ENCODE measurements at regions not wholly inside any gene's neighbourhood (a gene's known extent, or its start where the extent isn't known, plus 50 kb on each side); places are given as distances from the start of the nearest gene placed in this dataset.
"Not testable (repeated sequence)": the region's sequence is repeated elsewhere in the genome, so short reads cannot be mapped to it uniquely, and the experiment has no call there.

- DNase-seq = peak; percentile 1 to 9
These were observed 134.4 kb downstream of the S1PR1 start for GRCh38 chr1:101371259-101371658.

GRCh38 chr1:101373570-101373969 is 136.8 kb downstream of the S1PR1 start:
- DNase-seq = no peak

- DNase-seq = not testable (repeated sequence)
These were observed 138.6 kb downstream of the S1PR1 start for GRCh38 chr1:101375448-101375847.

DNA sequence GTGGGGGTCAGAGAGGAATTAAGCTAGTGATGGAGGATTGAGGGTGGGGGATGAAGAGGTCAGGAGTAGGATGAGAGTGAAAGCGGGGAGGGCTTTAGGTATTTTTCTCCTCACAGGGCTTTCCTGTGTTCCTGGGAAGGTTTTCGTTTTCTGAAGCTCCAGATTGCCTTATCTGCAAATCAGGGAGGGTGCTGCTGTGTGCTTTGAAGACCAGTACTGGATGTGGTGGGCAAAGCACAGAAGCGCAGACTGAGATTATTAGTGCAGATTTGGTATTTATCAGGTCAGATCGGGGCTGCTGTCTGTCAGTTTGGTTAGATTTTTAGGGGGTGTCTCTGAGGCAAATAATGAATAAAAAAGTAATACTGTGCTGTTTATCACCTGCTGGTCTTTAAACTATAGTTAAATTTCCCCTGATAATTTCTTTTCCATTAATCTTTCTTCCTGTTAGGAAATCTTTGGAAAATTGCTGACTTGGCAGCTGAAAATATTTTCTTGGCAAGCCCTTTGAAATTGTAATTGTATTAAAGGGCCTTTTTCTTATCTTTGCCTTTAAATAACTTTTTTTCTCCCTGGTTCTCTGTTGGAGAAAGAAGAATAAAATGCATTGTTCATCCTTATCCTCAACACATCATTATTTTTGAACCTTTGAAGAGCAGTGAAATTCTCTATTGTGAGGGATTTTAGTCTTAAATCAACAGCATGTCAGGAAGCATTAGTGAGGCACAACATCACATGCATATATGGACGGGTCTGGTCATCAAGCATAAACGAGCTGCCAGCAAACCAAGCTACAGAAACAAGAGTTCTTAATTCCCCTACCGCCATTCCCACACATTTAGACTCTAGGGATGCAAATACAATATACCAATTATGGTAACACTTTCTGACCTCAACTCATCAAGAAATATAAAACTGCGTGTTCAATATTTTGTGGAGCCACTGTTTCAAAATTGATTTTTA is 139.6 kb downstream of the S1PR1 start:
- DNase-seq = no peak

DNA sequence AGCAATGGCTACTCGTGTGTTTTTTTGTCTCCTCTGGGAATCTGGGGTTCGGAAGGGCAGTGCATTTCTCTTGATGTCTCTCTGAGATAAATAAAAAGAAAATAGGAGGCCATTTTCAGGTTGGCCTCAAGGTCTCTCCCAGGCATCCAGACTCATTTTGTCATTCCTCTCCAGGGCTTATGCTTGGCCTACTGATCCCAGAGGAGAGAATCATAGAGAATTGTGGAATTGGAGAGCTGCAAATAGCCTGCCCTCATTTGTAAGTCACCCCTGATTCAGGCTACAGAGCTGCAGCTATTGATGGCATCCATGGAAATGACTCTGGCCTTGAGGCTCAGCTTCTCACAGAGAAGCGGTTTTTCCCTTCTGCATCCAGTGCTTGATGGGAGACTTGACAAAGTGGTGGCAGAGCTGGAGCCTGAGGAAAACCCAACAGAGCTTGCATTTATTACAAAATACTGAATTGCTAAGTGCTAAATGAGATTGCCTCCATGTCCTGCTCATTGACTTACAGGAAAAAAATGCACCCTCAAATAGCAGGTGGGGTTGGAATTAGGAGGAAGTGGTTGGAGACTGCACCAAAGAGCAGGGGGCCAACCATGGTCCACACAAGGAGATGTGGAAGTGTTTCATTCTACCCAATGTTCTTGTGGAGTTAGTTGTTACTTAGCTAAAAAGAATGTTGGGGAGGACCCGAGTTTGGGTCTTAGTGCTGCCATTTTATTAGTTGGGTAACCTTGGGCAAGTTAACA is 140.4 kb downstream of the S1PR1 start:
- no peak for DNase-seq

DNA sequence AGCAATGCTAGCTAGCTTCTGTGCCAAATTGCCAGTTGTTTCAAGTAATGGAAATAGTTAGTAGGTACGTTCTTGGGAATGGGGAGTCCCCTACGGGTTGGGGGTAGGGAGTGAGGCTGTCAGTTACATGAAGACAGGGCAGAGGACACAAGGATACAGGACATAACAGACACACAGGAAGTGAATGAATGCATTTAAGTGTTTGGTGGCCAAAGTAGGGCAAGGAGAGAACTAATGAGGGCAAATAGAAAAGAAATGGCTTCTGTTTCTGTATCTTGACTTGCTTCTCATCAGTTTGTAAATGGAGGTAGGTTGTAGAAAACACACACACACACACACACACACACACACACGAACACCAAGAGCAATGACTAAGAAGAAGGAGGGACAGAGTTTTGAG is 142.2 kb downstream of the S1PR1 start:
- DNase-seq = no peak

- DNase-seq = no peak
These were observed 143.1 kb downstream of the S1PR1 start for GRCh38 chr1:101379950-101380349.

GRCh38 chr1:101382135-101382534 is 145.3 kb downstream of the S1PR1 start:
- no peak for DNase-seq

DNA sequence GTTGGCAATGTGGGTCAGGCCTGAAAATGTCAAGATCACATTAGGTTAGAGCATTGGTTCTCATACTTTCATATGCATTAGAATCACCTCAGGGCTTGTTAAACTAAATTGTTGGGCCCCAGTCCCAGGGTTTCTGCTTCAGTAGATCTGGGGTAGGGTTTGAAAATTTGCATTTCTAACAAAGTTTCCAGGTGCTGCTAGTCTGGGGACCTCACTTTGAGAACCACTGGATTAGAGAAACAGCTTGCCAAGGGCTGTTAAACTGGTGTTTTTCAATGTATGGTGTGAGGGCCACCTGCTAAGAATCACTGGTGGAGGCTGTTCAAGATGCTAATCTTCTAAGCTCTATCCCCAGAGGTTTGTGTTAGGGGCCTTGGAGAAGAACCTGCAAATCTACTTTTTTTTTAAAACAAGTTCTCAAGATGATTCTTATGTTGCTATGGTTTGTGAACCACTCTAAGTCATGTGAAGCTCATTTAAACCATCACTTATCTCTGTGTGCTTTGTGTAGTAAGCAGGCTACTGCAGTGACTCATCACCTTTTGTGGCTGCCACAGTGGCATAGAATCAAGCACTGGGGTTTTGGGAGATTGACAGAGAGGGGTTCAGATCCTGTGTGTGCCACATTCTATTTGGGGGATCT is 152.2 kb downstream of the S1PR1 start:
- DNase-seq = peak in 1 of 2 donors; percentile 2

DNA sequence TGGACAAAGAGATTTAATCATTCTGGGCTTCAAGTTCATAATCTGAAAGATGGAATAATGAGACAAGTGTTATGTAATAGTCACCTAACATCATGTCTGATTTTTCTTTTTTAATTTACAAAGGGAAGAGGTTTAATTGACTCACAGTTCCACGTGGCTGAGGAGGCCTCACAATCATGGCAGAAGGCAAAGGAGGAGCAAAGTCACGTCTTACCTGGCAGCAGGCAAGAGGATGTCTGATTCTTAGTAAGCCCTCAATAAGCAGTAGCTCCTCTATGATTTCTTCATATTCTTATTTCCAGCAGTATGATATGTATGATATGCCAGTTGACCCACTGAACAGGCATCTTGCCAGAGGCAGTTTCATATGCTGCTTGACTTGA is 152.7 kb downstream of the S1PR1 start:
- DNase-seq = no peak

DNA sequence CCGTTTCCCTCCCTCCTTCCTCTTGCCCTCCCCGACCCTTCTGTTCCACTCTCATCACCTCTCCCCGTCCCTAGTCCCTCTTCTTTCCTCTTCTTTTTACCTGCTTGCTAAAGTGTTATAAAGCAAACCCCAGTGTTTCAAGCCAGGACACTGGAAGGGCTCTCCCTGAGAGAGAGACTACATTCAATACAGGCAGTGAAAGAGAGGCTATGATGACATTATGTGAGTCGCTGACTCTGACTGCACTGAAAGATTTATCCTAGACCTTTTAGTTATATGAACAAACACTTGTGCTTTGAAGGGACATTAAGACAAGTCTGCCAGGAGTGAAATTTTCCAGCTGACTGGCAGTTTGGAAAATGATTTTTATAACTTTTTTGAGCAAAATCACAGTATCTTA is 155.7 kb downstream of the S1PR1 start:
- no peak for DNase-seq

DNA sequence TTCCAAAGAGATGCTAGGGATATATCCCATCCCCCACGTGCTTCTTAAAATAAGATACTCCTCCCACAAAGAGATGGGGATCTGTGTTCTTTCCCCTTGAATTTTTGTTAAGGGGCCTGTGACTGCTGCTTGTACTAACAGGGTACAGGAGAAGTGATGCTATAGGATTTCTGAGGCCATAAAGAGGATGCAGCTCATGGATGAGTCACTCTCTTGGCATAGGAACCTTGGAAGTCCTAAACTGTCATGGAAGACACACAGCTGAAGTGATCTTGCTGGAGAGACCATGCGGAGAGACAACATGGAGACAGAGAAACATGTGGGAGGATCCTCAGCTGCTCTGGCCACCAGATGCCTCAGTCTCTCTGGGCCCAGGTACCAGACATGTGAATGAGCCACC is 157.2 kb downstream of the S1PR1 start:
- DNase-seq = no peak

- DNase-seq = no peak
These were observed 162.4 kb downstream of the S1PR1 start for GRCh38 chr1:101399222-101399621.

DNA sequence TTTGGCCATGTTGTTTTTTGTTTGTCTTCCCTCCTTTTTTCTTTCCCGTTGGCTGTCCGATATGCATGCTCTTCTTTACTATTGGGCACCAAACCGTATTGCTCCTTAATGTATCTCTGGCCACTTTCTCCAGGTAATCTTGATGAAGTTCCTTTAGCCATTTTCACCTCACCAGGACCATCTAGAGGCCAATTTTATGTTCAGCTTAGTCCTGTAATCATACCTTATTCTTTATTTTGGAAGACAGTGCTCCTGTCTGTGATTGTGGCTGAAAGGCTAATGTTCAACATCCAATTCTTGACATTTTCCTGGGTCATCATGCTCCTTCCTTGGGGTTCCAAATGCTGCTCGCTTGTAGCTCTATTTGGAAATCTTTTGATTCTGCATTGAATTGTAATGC is 169.5 kb downstream of the S1PR1 start:
- DNase-seq = no peak

- no peak for DNase-seq
These were observed 169.9 kb downstream of the S1PR1 start for GRCh38 chr1:101406681-101407080.

DNA sequence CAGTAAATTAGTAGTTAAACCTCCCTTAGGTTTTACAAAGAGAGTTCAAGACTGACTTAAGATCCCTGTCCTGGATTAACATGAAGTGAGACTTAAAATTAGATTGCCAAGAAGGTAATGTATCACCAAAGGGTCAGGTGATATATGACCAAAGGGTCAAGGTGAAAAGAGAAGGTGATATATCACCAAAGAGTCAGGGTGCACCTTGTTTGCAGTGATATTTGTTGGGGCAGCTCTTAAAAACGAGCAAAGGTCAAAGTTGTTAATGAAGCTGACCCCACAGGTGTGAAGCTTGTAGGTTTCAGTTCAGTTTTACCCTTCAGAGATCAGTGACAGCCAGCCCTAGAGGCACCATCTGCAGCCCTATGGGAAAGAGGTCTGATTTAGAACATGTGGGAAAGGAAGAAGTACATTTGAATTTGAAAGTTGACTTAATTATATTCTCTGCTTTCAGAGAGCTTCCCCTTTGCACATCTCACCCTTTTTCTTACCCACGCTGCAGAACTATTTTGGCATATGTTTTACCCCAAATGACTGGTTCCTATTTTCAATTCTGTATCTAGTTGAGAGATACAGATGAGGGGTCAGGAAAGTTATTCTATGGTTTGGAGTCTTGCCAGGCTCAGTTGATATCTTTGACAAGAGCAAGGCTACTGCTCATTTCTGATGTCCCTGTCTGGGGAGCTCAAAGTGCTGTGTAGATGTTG is 170.8 kb downstream of the S1PR1 start:
- no peak for DNase-seq

GRCh38 chr1:101408212-101409042 is 171.6 kb downstream of the S1PR1 start:
- no peak for DNase-seq

DNA sequence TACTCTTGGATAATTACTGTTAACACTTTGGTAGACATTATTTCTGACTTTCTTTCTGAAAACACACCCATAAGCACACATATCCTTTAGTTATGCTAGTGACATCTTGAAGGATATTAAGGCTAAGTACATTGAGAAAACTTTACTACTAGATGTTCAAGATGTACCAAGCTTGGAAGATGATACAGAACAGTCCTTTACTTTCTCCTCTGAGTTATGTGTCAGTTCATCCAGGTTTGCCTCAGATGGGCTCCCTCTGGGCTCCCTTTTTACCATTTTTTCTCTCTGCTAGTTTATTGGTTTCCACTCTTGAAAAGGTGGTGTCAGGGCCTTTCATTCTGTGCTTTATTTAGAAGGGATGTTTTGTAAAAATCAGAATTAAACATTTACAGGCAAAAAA is 172.3 kb downstream of the S1PR1 start:
- DNase-seq = no peak

GRCh38 chr1:101410048-101410878 is 173.4 kb downstream of the S1PR1 start:
- no peak for DNase-seq

DNA sequence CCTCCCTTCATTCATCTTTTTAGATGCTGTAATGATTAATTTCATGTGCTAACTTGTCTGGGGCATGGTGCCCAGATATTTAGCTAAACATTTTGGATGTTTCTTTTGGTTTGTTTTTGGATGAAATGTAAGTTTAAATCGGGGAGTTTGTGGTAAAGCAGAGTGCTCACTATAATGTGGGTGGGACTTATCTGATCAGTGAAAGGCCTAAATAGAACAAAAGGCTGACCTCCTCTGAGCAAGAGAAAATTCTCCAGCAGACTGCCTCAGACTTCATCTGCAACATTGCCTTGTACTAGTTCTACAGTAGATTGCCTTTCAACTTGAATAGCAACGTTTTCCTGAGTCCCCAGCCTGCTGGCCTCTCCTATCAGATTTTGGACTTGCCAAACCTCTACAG is 183.6 kb downstream of the S1PR1 start:
- DNase-seq = no peak

DNA sequence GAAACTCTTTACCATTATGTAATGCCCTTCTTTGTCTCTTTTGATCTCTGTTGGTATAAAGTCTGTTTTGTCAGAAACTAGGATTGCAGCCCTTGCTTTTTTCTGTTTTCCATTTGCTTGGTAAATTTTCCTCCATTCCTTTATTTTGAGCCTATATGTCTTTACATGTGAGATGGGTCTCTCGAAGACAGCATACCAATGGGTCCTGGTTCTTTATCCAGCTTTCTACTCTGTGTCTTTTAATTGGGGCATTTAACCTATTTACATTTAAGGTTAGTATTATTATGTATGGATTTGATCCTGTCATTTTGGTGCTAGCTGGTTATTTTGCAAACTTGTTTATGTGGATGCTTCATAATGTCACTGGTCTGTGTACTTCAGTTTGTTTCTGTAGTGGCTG is 191.3 kb downstream of the S1PR1 start:
- not testable (repeated sequence) for DNase-seq
